GM12865 (cell line): ENCODE measurements at regions not wholly inside any gene's neighbourhood (a gene's known extent, or its start where the extent isn't known, plus 50 kb on each side); places are given as distances from the start of the nearest gene placed in this dataset.

Experiments
- DNase-seq: peaks from one replicate; pipeline ENCODE4 v3.0.0; 2010; ENCODE audit warnings: low read depth
- H3K4me3 ChIP-seq: 2 replicates; pipeline ENCODE4 v1.5.1; 2011; ENCODE audit warnings: mild to moderate bottlenecking, low read depth, low read length, control low read depth
- CTCF ChIP-seq: IDR thresholded peaks from 2 replicates; pipeline ENCODE4 v1.5.1; 2011; ENCODE audit warnings: low read length, control low read depth, low read depth, inconsistent platforms; ENCODE audit not compliant: insufficient read depth; ENCODE audit errors: missing control alignments

- TF ChIP-seq CTCF = no peak
- no peak overlapping the region for H3K4me3 ChIP-seq
- DNase-seq = no peak
Measured at GRCh38 chr11:134675983-134676382, 263.9 kb upstream of the B3GAT1 start.

- no peak for TF ChIP-seq CTCF
- H3K4me3 ChIP-seq = no peak overlapping the region
- no peak for DNase-seq
Measured at GRCh38 chr11:134674974-134675373, 262.9 kb upstream of the B3GAT1 start.

- DNase-seq = no peak
- H3K4me3 ChIP-seq = no peak overlapping the region
- no peak for TF ChIP-seq CTCF
Measured at GRCh38 chr11:134670961-134671370, 258.9 kb upstream of the B3GAT1 start.

GRCh38 chr11:134670247-134670782 lies 258.3 kb upstream of the B3GAT1 start:
- DNase-seq = no peak
- no peak overlapping the region for H3K4me3 ChIP-seq
- TF ChIP-seq CTCF = no peak

- TF ChIP-seq CTCF = no peak
- H3K4me3 ChIP-seq = no peak overlapping the region
- DNase-seq = no peak
Measured at GRCh38 chr11:134669796-134670195, 257.8 kb upstream of the B3GAT1 start.

- no peak for DNase-seq
- TF ChIP-seq CTCF = no peak
- H3K4me3 ChIP-seq = no peak overlapping the region
Measured at GRCh38 chr11:134668796-134669195, 256.8 kb upstream of the B3GAT1 start.

- no peak for DNase-seq
- no peak for TF ChIP-seq CTCF
Measured at GRCh38 chr11:134668076-134668475, 256.0 kb upstream of the B3GAT1 start.

More at GRCh38 chr11:134668076-134668475, 256.0 kb upstream of the B3GAT1 start:
- no peak overlapping the region for H3K4me3 ChIP-seq
